ENCODE measurements at regions not wholly inside any gene's neighbourhood (a gene's known extent, or its start where the extent isn't known, plus 50 kb on each side); places are given as distances from the start of the nearest gene placed in this dataset.

DNA sequence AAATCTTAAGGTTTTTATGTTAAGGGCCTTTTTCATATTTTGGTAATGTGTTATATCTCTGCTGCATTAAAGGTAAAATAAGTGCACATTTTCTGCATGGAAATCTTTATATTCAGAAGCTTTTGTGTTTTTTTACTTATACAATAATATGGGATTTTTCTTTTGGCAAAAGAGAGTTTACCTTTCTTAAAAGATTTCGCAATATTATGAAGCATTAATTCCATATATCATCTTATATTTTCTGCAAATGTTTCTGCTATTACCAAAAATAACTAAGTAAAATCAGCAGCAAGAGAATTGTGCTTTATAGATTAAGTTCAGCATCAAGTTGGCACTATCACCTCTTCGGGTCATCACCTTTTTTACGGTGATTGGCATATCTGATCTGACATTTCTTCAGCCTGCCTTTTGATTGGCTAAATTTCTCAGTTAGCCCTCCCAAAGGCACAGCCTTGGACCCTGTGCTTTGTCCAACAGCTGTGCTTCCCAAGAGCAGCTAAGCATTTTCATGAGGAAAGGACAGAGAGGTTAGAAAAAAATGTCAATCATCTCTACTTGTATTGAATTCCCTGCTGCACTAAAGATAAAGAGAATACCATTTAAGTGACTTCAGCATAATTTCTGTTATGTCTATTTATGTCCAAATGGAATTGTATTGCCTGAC lies 767.1 kb upstream of the PRMT6 start:
- TF ChIP-seq POLR2A (IDR thresholded peaks at IDR 0.05; ENCODE audit: extremely low read depth, insufficient read length), result no peak
- TF ChIP-seq, protein P1, sequence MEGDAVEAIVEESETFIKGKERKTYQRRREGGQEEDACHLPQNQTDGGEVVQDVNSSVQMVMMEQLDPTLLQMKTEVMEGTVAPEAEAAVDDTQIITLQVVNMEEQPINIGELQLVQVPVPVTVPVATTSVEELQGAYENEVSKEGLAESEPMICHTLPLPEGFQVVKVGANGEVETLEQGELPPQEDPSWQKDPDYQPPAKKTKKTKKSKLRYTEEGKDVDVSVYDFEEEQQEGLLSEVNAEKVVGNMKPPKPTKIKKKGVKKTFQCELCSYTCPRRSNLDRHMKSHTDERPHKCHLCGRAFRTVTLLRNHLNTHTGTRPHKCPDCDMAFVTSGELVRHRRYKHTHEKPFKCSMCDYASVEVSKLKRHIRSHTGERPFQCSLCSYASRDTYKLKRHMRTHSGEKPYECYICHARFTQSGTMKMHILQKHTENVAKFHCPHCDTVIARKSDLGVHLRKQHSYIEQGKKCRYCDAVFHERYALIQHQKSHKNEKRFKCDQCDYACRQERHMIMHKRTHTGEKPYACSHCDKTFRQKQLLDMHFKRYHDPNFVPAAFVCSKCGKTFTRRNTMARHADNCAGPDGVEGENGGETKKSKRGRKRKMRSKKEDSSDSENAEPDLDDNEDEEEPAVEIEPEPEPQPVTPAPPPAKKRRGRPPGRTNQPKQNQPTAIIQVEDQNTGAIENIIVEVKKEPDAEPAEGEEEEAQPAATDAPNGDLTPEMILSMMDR (IDR thresholded peaks at IDR 0.05; ENCODE audit: low read depth, low read length), result no peak
